SK-N-SH treated with all-trans-retinoic acid at 6 μM for 48 hours (cell line): ENCODE measurements at regions not wholly inside any gene's neighbourhood (a gene's known extent, or its start where the extent isn't known, plus 50 kb on each side); places are given as distances from the start of the nearest gene placed in this dataset.
A peak's percentile ranks its signal among the peaks of the same experiment; 100 is the strongest.

Source experiments
- ATAC-seq: fragments of 200-7000 bp; cut with Tn5 transposase; 3 replicates; pipeline ENCODE4 v1.9.1; 2020; ENCODE audit warnings: mild to moderate bottlenecking, moderate library complexity
- ARNTL ChIP-seq: fragments of 450-650 bp; formaldehyde crosslinking; IDR thresholded peaks from 2 replicates; pipeline ENCODE4 v1.5.0; 2020; ENCODE audit warnings: low read depth, mild to moderate bottlenecking, moderate library complexity, borderline replicate concordance
- CSDC2 ChIP-seq: fragments of 250-450 bp; sonication (Bioruptor Pico); IDR thresholded peaks from 2 replicates; pipeline ENCODE4 v1.5.0; 2020; ENCODE audit warnings: mild to moderate bottlenecking, moderate library complexity
- ESRRG ChIP-seq: fragments of 250-450 bp; sonication (Bioruptor Pico); IDR thresholded peaks from 2 replicates; pipeline ENCODE4 v1.6.1; 2021; ENCODE audit warnings: mild to moderate bottlenecking
- GLIS3 ChIP-seq: fragments of 250-450 bp; sonication (Bioruptor Pico); IDR thresholded peaks from 2 replicates; pipeline ENCODE4 v1.5.0; 2020; ENCODE audit warnings: mild to moderate bottlenecking, moderate library complexity
- OSR1 ChIP-seq: fragments of 250-450 bp; sonication (Bioruptor Pico); IDR thresholded peaks from 2 replicates; pipeline ENCODE4 v1.8.0; 2022; ENCODE audit warnings: moderate library complexity, mild to moderate bottlenecking, inconsistent platforms
- PATZ1 ChIP-seq: fragments of 250-450 bp; sonication (Bioruptor Pico); IDR thresholded peaks from 2 replicates; pipeline ENCODE4 v1.8.0; 2020; ENCODE audit warnings: mild to moderate bottlenecking, moderate library complexity, borderline replicate concordance
- PPARA ChIP-seq: fragments of 250-450 bp; sonication (Bioruptor Pico); IDR thresholded peaks from 2 replicates; pipeline ENCODE4 v1.5.0; 2020; ENCODE audit warnings: mild to moderate bottlenecking, borderline replicate concordance
- RARB ChIP-seq: fragments of 250-450 bp; sonication (Bioruptor Pico); IDR thresholded peaks from 2 replicates; pipeline ENCODE4 v1.8.0; 2021; ENCODE audit warnings: mild to moderate bottlenecking, moderate library complexity
- SNAI2 ChIP-seq: fragments of 250-450 bp; sonication (Bioruptor Pico); IDR thresholded peaks from 2 replicates; pipeline ENCODE4 v1.5.0; 2020; ENCODE audit warnings: mild to moderate bottlenecking, moderate library complexity
- TCF4 ChIP-seq: fragments of 250-450 bp; sonication (Bioruptor Pico); IDR thresholded peaks from 2 replicates; pipeline ENCODE4 v1.8.0; 2021; ENCODE audit warnings: mild to moderate bottlenecking, moderate library complexity, borderline replicate concordance
- TSHZ2 ChIP-seq: fragments of 250-450 bp; sonication (Bioruptor Pico); IDR thresholded peaks from 2 replicates; pipeline ENCODE4 v1.5.0; 2020; ENCODE audit warnings: mild to moderate bottlenecking, moderate library complexity
- ZC3H10 ChIP-seq: fragments of 250-450 bp; sonication (Bioruptor Pico); IDR thresholded peaks from 2 replicates; pipeline ENCODE4 v1.5.1; 2021; ENCODE audit warnings: mild to moderate bottlenecking, moderate library complexity
- ZFP3 ChIP-seq: fragments of 250-450 bp; sonication (Bioruptor Pico); IDR thresholded peaks from 2 replicates; pipeline ENCODE4 v1.5.0; 2020; ENCODE audit warnings: mild to moderate bottlenecking, moderate library complexity
- ZFP30 ChIP-seq: fragments of 450-650 bp; formaldehyde crosslinking; IDR thresholded peaks from 2 replicates; pipeline ENCODE4 v1.5.0; 2022; ENCODE audit warnings: mild to moderate bottlenecking, moderate library complexity
- ZNF565 ChIP-seq: fragments of 450-650 bp; formaldehyde crosslinking; conservative IDR thresholded peaks from 2 replicates; pipeline ENCODE4 v1.5.0; 2020; ENCODE audit warnings: low read depth, mild to moderate bottlenecking, moderate library complexity
- ZNF70 ChIP-seq: fragments of 450-650 bp; formaldehyde crosslinking; IDR thresholded peaks from 2 replicates; pipeline ENCODE4 v1.5.0; 2020; ENCODE audit warnings: mild to moderate bottlenecking, moderate library complexity
- ZNF8 ChIP-seq: fragments of 450-650 bp; formaldehyde crosslinking; IDR thresholded peaks from 2 replicates; pipeline ENCODE4 v1.5.0; 2020; ENCODE audit warnings: mild to moderate bottlenecking, moderate library complexity
- TF ChIP-seq, protein P1 (sequence below): fragments of 250-450 bp; sonication (Bioruptor Pico); IDR thresholded peaks from 2 replicates; pipeline ENCODE4 v1.5.1; 2020; ENCODE audit warnings: low read depth, mild to moderate bottlenecking, moderate library complexity
- TF ChIP-seq, protein P2 (sequence below): fragments of 250-450 bp; sonication (Bioruptor Pico); IDR thresholded peaks from 2 replicates; pipeline ENCODE4 v1.8.0; 2021; ENCODE audit warnings: low read depth, mild to moderate bottlenecking, moderate library complexity, borderline replicate concordance

DNA sequence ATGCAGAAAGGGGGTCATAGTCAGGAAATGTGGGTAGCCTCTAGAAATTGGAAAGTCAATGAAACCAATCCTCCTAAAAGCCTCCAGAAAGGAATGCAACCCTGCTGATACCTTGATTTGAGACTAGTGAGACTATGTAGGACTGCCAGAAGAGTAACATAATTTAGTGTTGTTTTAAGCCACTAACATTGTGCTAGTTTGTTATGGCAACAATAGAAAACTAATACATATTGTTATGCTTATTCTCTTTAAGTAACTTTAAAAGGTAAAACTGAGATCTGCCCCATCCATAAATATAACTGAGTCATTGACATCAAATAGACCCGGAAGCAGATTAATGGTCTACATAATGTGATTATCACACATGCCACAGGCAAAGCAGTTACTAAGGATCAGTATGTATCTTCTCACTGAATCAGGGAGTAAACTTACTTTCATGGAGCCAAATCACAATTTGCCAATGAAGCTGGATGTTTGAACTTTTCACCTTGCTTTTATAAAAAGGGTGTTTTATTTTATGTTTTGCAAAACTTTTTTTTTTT, 146.4 kb upstream of the TMEM106B start (continued):
- TF ChIP-seq, protein P1, sequence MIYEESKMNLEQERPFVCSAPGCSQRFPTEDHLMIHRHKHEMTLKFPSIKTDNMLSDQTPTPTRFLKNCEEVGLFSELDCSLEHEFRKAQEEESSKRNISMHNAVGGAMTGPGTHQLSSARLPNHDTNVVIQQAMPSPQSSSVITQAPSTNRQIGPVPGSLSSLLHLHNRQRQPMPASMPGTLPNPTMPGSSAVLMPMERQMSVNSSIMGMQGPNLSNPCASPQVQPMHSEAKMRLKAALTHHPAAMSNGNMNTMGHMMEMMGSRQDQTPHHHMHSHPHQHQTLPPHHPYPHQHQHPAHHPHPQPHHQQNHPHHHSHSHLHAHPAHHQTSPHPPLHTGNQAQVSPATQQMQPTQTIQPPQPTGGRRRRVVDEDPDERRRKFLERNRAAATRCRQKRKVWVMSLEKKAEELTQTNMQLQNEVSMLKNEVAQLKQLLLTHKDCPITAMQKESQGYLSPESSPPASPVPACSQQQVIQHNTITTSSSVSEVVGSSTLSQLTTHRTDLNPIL (CRISPR knock-in tag), result peak; percentile 31; the same call in 1 of the 2 replicates
- no peak for TF ChIP-seq PPARA (CRISPR knock-in tag)

- TF ChIP-seq PPARA (CRISPR knock-in tag) (no peak), ARNTL (CRISPR knock-in tag) (no peak), ZNF70 (no peak), TCF4 (no peak), ZC3H10 (CRISPR knock-in tag) (no peak)
These were observed 145.1 kb upstream of the TMEM106B start for GRCh38 chr7:12066004-12066403.

GRCh38 chr7:12066521-12066920, 144.6 kb upstream of the TMEM106B start:
- no peak for ATAC-seq
- TF ChIP-seq ZC3H10 (CRISPR knock-in tag), result no peak
- no peak for TF ChIP-seq CSDC2 (CRISPR knock-in tag)
- TF ChIP-seq TSHZ2 (CRISPR knock-in tag), result no peak
- no peak for TF ChIP-seq ARNTL (CRISPR knock-in tag)
- no peak for TF ChIP-seq ZFP30
- no peak for TF ChIP-seq ZNF8 (CRISPR knock-in tag)
- TF ChIP-seq, protein P2, sequence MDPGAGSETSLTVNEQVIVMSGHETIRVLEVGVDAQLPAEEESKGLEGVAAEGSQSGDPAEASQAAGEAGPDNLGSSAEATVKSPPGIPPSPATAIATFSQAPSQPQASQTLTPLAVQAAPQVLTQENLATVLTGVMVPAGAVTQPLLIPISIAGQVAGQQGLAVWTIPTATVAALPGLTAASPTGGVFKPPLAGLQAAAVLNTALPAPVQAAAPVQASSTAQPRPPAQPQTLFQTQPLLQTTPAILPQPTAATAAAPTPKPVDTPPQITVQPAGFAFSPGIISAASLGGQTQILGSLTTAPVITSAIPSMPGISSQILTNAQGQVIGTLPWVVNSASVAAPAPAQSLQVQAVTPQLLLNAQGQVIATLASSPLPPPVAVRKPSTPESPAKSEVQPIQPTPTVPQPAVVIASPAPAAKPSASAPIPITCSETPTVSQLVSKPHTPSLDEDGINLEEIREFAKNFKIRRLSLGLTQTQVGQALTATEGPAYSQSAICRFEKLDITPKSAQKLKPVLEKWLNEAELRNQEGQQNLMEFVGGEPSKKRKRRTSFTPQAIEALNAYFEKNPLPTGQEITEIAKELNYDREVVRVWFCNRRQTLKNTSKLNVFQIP (CRISPR knock-in tag), result no peak
- no peak for TF ChIP-seq ZNF565 (CRISPR knock-in tag)
- TF ChIP-seq ZFP3 (CRISPR knock-in tag), result no peak
- no peak for TF ChIP-seq PPARA (CRISPR knock-in tag)
- TF ChIP-seq ESRRG (CRISPR knock-in tag), result no peak
- no peak for TF ChIP-seq RARB
- TF ChIP-seq, protein P1 (CRISPR knock-in tag), result no peak
- no peak for TF ChIP-seq OSR1 (CRISPR knock-in tag)
- no peak for TF ChIP-seq GLIS3
- TF ChIP-seq SNAI2 (CRISPR knock-in tag), result no peak

More at GRCh38 chr7:12066004-12066403, 145.1 kb upstream of the TMEM106B start:
- no peak for ATAC-seq

DNA sequence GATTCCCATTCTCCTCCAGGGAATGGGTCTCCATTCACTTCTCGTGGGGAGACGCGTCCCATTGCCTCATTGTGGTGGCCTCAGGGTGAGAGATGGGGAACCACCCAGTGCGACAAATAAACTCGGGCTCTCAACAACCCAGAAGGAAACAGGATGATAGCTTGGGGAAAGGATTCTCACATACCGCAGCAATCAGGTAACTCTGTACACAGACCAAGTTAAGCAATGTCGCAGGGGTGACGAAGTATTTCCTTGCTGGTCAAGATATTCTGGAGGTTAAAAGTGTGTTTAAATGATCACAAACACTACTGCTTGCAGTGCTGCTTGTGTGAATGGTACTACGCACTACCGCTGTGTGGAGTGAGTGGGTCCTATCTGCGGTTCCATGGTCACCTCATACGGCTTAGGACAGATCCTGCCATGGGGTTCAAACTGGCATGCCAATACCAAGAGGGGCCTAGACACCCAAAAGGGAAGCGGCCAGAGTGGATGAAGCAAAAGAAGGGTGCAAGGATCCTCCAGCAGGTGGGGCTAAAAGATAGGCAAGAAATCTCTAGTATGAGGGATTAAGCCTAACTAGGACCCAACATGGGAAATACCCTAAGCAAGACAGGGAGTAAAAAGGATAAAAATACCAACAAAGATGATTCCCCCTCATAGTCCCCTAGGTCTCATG, 143.8 kb upstream of the TMEM106B start:
- ATAC-seq, result peak; percentile 94
- TF ChIP-seq GLIS3, result no peak
- TF ChIP-seq PATZ1 (CRISPR knock-in tag), result no peak
- no peak for TF ChIP-seq ZNF70
- no peak for TF ChIP-seq TSHZ2 (CRISPR knock-in tag)
- TF ChIP-seq ARNTL (CRISPR knock-in tag), result no peak
- TF ChIP-seq ZFP3 (CRISPR knock-in tag), result no peak
- TF ChIP-seq, protein P2 (CRISPR knock-in tag), result no peak
